ENCODE measurements at regions not wholly inside any gene's neighbourhood (a gene's known extent, or its start where the extent isn't known, plus 50 kb on each side); places are given as distances from the start of the nearest gene placed in this dataset.
"Not testable (repeated sequence)": the region's sequence is repeated elsewhere in the genome, so short reads cannot be mapped to it uniquely, and the experiment has no call there.

- not testable (repeated sequence) for DNase-seq (ENCODE audit: low spot score)
Measured at GRCh38 chr20:30164389-30164788, 1093.1 kb upstream of the DEFB115 start.

GRCh38 chr20:30167540-30167939 lies 1089.9 kb upstream of the DEFB115 start:
- DNase-seq (ENCODE audit: low spot score): no peak

- no peak for DNase-seq (ENCODE audit: low spot score)
Measured at GRCh38 chr20:30168025-30168799, 1089.3 kb upstream of the DEFB115 start.

DNA sequence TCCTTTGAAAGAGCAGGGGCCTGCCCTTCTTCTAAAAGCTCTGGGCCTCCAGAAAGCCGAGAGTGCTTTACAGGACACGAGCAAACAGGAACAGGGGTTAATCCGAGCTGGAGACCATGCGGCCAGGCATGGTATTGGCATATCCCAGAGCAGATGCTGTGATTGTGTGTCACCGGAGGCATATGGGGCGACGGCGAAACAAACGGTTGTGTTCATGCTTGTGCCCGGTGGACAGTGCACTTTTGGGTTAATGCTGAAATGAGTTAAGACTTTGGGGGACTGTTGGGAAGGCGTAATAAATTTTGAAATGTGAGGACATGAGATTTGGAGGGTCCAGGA lies 1088.7 kb upstream of the DEFB115 start:
- no peak for DNase-seq (ENCODE audit: low spot score)

DNA sequence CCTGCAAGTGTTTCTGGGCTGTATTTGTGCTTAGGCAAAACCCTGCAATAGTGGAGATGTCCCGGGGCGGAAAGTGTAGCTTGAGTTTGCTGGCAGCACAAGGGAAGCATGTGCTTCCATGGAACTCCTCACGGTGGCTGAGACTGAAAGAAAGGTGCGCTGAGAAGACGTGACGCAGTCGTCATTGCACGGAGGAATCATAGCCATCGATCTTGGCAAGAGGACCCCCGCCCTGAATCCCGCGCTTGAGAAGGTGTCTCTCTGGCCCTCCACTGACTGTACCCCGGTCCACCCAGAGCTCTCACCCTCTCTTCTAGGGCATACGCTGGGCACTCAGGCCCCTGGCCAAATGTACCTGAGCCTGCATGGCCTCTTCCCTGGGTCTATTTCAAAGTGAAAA lies 1081.8 kb upstream of the DEFB115 start:
- DNase-seq (ENCODE audit: low spot score): no peak

DNA sequence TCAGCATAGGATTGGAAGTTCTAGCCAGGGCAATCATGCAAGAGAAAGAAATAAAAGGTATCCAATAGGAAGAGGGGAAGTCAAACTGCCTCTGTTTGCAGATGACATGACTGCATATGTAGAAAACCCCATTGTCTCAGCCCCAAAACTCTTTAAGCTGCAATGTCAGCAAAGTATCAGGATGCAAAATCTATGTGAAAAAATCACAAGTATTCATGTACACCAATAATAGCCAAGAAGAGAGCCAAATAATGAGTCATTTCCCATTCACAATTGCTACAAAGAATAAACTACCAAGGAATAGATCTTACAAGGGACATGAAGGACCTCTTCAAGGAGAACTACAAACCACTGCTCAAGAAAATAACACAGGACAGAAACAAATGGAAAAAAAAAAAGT lies 1074.3 kb upstream of the DEFB115 start:
- DNase-seq (ENCODE audit: low spot score): not testable (repeated sequence)

GRCh38 chr20:30191785-30192184 lies 1065.7 kb upstream of the DEFB115 start:
- DNase-seq (ENCODE audit: low spot score): not testable (repeated sequence)

DNA sequence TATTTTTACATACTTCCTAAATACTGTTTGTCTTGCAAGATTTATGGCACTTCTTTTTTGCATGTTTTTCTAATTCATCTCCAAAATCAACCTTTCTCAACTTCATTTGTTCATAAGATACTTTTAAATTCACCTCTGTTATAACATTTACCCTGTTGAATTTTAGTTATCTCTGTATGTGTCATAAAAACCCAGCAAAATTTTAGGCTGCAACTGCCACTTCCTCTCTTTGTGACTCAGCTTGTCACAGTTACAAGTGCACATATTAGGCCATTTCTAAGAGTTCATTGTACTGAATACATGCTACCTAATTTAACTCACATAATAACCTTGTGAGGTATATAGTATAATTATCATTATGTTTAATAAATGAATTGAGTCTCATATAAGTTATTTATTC lies 1023.0 kb upstream of the DEFB115 start:
- DNase-seq (ENCODE audit: low spot score): not testable (repeated sequence)

GRCh38 chr20:30275073-30275472 lies 982.4 kb upstream of the DEFB115 start:
- DNase-seq (ENCODE audit: low spot score): not testable (repeated sequence)

DNA sequence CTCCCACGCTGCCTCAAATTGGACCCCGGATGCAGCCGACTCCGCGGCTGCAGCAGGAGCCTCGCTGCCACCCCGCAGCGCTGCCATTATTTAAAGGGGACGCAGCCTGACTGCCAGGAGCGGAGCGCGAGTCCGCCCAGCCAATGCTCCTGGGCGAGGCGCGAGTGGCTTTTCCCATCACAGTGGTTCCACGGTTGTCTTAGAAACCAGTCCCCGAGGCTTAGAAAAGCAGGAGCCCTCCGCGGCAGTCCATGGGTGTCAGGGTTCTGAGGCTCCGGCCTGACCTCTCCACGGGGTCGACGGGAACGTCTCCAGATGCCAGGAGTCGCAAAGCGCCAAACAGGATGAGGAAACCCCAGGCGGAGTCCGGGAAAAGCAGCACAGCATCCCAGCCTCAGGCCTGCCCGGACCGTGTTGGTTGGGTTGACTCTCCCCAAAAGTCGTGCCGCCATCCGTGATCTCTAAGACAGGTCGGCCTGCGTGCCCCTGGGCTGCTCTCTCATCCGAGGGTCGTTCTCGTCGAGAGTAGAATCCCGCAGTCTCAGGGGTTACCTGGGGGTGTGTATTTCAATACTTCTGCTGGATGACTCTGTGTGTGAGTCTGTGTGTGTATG lies 975.8 kb upstream of the DEFB115 start:
- no peak for DNase-seq (ENCODE audit: low spot score)

DNA sequence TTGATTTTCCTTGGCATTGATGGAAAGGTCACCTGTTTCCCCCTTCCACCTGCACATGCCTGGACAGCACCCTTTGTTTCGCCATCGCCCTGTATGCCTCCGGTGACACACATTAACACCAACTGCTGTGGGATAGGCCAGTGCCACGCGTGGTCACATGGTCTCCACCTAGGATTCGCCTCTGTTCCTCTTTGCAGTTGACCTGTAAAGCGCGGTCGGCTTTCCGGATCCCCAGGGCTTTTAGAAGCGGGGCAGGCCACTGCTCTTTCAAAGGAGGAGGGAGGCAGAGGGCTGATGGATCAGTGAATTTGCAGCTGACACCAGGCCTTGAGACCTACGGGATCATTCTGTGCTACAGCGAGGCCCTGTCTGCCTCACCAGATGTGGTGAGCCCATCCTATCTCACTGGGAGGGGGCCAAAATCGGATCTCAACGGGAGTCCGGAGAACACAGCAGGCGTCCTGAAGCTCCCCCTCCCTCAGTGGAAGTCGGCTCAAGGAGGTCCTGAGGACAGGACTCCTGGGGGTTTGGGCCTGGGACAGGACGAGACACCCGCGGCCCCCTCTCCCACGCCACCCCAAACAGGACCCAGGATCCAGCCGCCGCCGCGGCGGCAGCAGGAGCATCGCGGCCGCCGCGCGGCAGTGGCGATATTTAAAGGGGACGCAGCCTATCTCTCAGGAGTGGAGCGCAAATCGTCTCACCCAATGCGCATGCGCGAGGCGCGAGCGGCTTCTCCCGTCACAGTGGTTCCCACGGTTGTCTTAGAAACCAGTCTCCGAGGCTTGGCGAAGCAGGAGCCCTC lies 973.8 kb upstream of the DEFB115 start:
- DNase-seq (ENCODE audit: low spot score): peak; percentile 42

GRCh38 chr20:30284281-30284905 lies 973.1 kb upstream of the DEFB115 start:
- DNase-seq (ENCODE audit: low spot score): no peak

GRCh38 chr20:30285677-30286076 lies 971.8 kb upstream of the DEFB115 start:
- DNase-seq (ENCODE audit: low spot score): no peak

GRCh38 chr20:30286157-30286556 lies 971.3 kb upstream of the DEFB115 start:
- DNase-seq (ENCODE audit: low spot score): no peak

DNA sequence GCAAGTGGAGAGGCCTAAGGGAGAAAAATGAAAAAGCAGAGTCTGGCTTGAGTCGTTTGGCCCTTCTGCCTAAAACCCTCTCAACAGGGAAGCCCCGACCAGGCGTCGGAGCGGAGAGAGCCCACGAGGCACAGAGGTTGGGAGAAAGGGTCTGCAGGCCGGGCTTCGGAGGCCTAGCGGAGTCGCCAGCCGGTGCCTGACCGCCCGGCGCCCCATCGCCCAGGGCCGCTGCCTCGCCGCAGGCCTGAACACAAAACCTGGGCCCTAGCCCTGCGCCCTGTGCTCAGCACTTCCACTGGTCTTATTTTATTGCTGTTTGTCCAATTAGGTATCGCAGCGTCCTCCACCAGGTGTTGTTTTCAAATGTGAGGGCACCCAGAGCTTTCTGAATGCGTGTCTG lies 970.0 kb upstream of the DEFB115 start:
- not testable (repeated sequence) for DNase-seq (ENCODE audit: low spot score)

GRCh38 chr20:30288346-30288745 lies 969.1 kb upstream of the DEFB115 start:
- DNase-seq (ENCODE audit: low spot score): no peak

GRCh38 chr20:30289049-30289448 lies 968.4 kb upstream of the DEFB115 start:
- peak; percentile 18 for DNase-seq (ENCODE audit: low spot score)

GRCh38 chr20:30289711-30290141 lies 967.7 kb upstream of the DEFB115 start:
- DNase-seq (ENCODE audit: low spot score): not testable (repeated sequence)

DNA sequence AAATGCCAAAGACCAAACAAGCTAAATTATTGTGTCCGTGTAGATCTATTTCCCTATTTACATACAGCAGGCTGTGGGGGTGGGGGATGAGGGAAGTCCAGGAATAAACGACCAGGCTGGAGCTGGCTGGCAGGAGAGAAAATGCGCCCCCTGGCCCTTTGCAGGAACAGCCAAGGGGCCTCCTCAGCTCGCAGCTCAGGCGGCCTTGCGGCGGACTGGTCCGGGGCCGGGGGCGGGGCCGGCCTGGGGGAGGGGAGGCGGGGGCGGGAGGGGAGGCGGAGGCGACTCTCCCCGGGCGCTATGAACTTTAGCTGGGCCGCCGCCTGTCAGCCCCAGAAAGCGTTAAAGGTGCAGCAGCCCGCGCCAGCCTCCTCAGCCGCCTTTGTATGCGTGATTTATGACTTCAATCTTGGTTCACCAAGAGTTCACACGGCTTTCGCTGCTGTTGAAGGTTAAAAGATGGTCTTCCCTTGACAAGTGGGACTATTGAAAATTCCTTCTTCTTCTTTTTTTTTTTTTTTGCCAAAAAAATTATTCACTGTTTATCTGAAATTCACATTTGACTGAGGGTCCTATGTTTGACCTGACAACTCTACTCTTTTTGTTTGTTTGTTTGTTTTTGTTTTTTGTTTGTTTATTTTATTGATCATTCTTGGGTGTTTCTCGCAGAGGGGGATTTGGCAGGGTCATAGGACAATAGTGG lies 967.0 kb upstream of the DEFB115 start:
- peak; percentile 65 for DNase-seq (ENCODE audit: low spot score)

DNA sequence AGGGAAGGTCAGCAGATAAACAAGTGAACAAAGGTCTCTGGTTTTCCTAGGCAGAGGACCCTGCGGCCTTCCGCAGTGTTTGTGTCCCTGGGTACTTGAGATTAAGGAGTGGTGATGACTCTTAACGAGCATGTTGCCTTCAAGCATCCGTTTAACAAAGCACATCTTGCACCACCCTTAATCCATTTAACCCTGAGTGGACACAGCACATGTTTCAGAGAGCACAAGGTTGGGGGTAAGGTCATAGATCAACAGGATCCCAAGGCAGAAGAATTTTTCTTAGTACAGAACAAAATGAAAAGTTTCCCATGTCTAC lies 966.4 kb upstream of the DEFB115 start:
- DNase-seq (ENCODE audit: low spot score): not testable (repeated sequence)

DNA sequence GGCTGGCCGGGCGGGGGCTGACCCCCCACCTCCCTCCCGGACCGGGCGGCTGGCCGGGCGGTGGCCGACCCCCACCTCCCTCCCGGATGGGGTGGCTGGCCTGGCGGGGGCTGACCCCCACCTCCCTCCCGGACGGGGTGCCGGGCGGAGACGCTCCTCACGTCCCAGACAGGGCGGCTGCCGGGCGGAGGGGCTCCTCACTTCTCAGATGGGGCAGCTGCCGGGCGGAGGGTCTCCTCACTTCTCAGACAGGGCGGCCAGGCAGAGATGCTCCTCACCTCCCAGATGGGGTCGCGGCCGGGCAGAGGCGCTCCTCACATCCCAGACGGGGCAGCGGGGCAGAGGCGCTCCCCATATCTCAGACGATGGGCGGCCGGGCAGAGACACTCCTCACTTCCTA lies 965.8 kb upstream of the DEFB115 start:
- DNase-seq (ENCODE audit: low spot score): not testable (repeated sequence)

DNA sequence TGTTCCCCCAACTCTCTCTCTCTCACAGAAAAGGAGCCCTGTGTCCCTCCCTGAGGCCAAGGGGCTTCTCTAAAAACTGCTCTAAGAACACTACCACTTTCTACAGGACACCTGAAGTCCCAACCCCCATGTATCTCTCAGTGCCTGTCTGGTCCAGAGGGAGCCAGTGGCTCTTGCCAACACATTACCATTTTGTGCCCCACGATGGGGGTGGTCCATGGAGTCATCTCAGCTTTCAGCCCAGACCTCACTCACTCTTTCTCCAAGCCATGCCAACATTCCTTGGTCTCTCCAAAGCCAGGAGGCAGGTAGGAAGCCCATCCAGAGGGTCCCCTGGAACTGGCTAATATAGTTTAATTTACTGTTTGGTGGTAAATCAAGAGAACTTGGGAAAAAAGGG lies 962.1 kb upstream of the DEFB115 start:
- DNase-seq (ENCODE audit: low spot score): not testable (repeated sequence)

Data from SW480 (cell line).